ENCODE measurements at regions not wholly inside any gene's neighbourhood (a gene's known extent, or its start where the extent isn't known, plus 50 kb on each side); places are given as distances from the start of the nearest gene placed in this dataset.

- no peaks in the 10 kb centered on the region for H3K4me1 ChIP-seq
- H3K4me3 ChIP-seq = no peak overlapping the region
- H3K27me3 ChIP-seq = peaks cover 0 to 6% (median 0%) of the 10 kb centered on the region in 9 donors
- intact Hi-C loops (cut with DNase I) = no loop called here
- H3K36me3 ChIP-seq = no peaks in the 10 kb centered on the region
- WGBS, 4 donors = 75 to 91% (median 90%) methylated on average over 2 of the region's 2 CpGs
- no peak for DNase-seq
- H3K9me3 ChIP-seq = peaks cover 0 to 20% (median 10%) of the 10 kb centered on the region in 12 donors
- H3K27ac ChIP-seq = no peak overlapping the region
- TF ChIP-seq POLR2A (IDR thresholded peaks at IDR 0.05) (no peak), CTCF (IDR thresholded peaks at IDR 0.05) (no peak)
- no peak for ATAC-seq
Observed at GRCh38 chr5:61724102-61724501, 392.0 kb downstream of the ZSWIM6 start.

DNA sequence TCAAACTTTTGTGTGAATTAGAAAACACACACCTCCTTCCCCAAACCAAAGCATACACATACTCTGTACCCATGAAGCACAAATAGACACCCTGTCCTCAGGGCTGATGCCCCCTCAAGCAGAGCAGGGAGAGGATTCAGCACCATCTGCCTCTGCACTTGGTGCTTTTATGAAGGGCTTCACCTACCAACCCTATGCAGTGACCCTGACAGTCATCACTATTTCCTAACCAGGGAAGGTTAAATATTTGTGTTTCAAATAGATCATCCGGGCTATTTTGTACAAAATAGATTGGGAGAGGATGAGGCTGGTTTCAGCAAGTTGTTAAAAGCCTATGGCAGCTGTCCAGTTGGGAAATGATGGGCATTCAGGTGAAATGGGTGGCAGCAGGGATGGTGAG lies 396.2 kb downstream of the ZSWIM6 start:
- TF ChIP-seq CTCF (IDR thresholded peaks at IDR 0.05) = no peak
- no peak for TF ChIP-seq POLR2A (IDR thresholded peaks at IDR 0.05)
- DNase-seq (no peak), ATAC-seq (no peak)
- Histone ChIP-seq H3K4me1 (peaks cover 0 to 7% (median 0%) of the 10 kb centered on the region in 12 donors), H3K4me3 (no peak overlapping the region), H3K27me3 (peaks cover 0 to 29% (median 0%) of the 10 kb centered on the region in 9 donors), H3K27ac (no peak overlapping the region), H3K9me3 (no peaks in the 10 kb centered on the region), H3K36me3 (no peaks in the 10 kb centered on the region)
- WGBS, 4 donors = 66 to 78% (median 69%) methylated on average over 1 of the region's 1 CpG
- intact Hi-C loops (cut with DNase I) = no loop called here

DNA sequence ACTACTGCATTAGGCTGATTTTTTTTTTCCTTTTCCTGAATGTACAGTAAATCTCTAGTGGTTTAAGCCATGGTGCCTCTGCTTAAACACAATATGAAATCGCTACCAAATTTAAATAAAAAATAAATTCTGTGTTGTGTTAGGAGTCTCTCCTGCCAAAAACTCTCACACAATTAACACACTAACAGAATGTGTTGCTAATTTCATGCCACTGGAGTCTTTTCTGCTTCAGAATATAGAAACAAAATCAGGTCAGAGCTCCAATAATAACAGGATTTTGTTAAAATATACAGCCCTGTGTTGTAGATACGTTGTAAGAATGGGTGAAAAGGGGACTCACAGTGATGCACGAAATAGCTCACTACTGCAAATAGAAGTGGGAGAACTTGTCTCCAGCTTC lies 398.8 kb downstream of the ZSWIM6 start:
- no peaks in the 10 kb centered on the region for H3K36me3 ChIP-seq
- no peak overlapping the region for H3K4me3 ChIP-seq
- no peak overlapping the region for H3K27ac ChIP-seq
- H3K9me3 ChIP-seq = no peaks in the 10 kb centered on the region
- 45 to 64% (median 48%) methylated on average over 3 of the region's 3 CpGs for WGBS, 4 donors
- H3K27me3 ChIP-seq = peaks cover 0 to 29% (median 0%) of the 10 kb centered on the region in 9 donors
- ATAC-seq = no peak
- intact Hi-C loops (cut with DNase I) = no loop called here
- H3K4me1 ChIP-seq = peaks cover 0 to 7% (median 0%) of the 10 kb centered on the region in 12 donors
- TF ChIP-seq CTCF (IDR thresholded peaks at IDR 0.05) = no peak
- no peak for TF ChIP-seq POLR2A (IDR thresholded peaks at IDR 0.05)
- no peak for DNase-seq

DNA sequence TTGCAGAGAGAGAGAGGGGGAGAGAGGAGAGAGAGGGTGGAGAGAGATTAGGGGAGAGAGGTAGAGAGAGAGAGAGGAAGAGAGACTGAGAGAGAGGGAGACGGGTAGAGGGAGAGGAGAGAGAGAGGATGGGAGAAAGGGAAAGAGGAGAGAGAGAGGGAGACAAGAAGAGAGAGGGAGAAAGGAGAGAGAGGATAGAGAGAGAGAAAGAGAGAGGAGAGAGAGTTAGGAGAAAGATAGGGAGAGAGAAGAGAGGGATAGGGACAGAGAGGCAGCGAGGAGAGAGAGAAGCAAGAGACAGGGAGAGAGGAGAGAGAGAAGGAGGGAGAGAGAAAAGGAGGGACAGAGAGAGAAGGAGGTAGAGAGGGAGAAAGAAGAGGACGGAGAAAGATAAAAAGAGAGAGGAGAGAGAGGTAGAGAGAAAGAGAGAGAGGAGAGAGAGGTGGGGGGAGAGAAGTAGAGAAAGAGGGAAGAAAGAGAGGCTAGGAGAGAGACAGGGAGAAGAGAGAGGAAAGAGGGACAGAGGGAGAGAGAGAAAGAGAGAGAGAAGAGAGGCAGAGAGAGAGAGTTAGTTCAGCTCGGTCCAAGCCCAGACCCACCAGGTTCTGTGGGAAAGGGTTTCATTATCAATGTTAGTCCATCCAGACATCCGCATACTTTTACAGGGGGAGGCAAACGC lies 399.3 kb downstream of the ZSWIM6 start:
- Histone ChIP-seq H3K27me3 (peaks cover 0 to 29% (median 0%) of the 10 kb centered on the region in 9 donors), H3K27ac (no peak overlapping the region), H3K4me1 (peaks cover 0 to 7% (median 0%) of the 10 kb centered on the region in 12 donors), H3K4me3 (no peak overlapping the region), H3K36me3 (no peaks in the 10 kb centered on the region), H3K9me3 (no peaks in the 10 kb centered on the region)
- ATAC-seq (no peak), DNase-seq (no peak)
- no peak for TF ChIP-seq POLR2A (IDR thresholded peaks at IDR 0.05)
- TF ChIP-seq CTCF (IDR thresholded peaks at IDR 0.05) = no peak
- WGBS, 4 donors = 58 to 68% (median 66%) methylated on average over 6 of the region's 6 CpGs
- intact Hi-C loops (cut with DNase I) = no loop called here
